GM06990 (cell line): ENCODE measurements at regions not wholly inside any gene's neighbourhood (a gene's known extent, or its start where the extent isn't known, plus 50 kb on each side); places are given as distances from the start of the nearest gene placed in this dataset.

Experiments used
- DNase-seq: peaks from one replicate; pipeline ENCODE4 v3.0.0-alpha.2; 2011; ENCODE audit not compliant: insufficient read length; ENCODE audit errors: extremely low read depth
- H3K27me3 ChIP-seq: replicated peaks from 2 replicates; pipeline ENCODE4 v1.6.0; 2011; ENCODE audit warnings: low read length; ENCODE audit not compliant: control insufficient read depth, insufficient read depth
- H3K36me3 ChIP-seq: 2 replicates; pipeline ENCODE4 v1.5.1; 2011; ENCODE audit warnings: low read length; ENCODE audit not compliant: control insufficient read depth, insufficient read depth
- H3K4me3 ChIP-seq: replicated peaks from 2 replicates; pipeline ENCODE4 v1.5.1; 2011; ENCODE audit warnings: low read depth, mild to moderate bottlenecking, control low read depth, low read length
- CTCF ChIP-seq: IDR thresholded peaks from 2 replicates; pipeline ENCODE4 v1.5.1; 2011; ENCODE audit warnings: low read length, control low read depth, mild to moderate bottlenecking, inconsistent platforms; ENCODE audit not compliant: insufficient read depth, poor library complexity, severe bottlenecking

- Histone ChIP-seq H3K27me3 (no peaks in the 10 kb centered on the region), H3K36me3 (no peaks in the 10 kb centered on the region), H3K4me3 (no peak overlapping the region)
- no peak for DNase-seq
- no peak for TF ChIP-seq CTCF
Measured at GRCh38 chr16:64397945-64398508, 723.8 kb downstream of the CDH11 start.

DNA sequence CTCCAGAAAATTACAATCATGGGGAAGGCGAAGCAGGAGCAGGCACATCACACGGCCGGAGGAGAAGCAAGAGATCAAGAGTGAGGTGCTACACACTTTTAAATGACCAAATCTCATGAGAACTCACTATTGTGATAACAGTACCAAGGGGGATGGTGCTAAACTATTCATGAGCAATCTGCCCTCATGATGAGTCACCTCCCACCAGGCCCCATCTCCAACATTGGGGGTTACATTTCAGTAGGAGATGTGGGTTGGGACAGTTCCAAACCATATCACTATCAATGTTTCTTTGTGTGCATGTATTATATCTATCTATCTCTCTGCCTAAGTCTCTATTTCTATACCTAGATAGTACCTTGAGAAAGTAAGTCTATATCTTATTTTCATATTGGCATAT lies 724.8 kb downstream of the CDH11 start:
- H3K27me3 ChIP-seq = no peaks in the 10 kb centered on the region
- H3K4me3 ChIP-seq = no peak overlapping the region
- no peak for DNase-seq
- no peak for TF ChIP-seq CTCF
- no peaks in the 10 kb centered on the region for H3K36me3 ChIP-seq

- no peaks in the 10 kb centered on the region for H3K36me3 ChIP-seq
- no peaks in the 10 kb centered on the region for H3K27me3 ChIP-seq
- no peak for TF ChIP-seq CTCF
- no peak overlapping the region for H3K4me3 ChIP-seq
- DNase-seq = no peak
Measured at GRCh38 chr16:64394061-64394460, 727.8 kb downstream of the CDH11 start.

GRCh38 chr16:64392456-64392855 lies 729.4 kb downstream of the CDH11 start:
- H3K36me3 ChIP-seq = no peaks in the 10 kb centered on the region
- TF ChIP-seq CTCF = no peak
- no peak overlapping the region for H3K4me3 ChIP-seq
- no peak for DNase-seq
- no peaks in the 10 kb centered on the region for H3K27me3 ChIP-seq

GRCh38 chr16:64391063-64391600 lies 730.7 kb downstream of the CDH11 start:
- H3K27me3 ChIP-seq = no peaks in the 10 kb centered on the region
- H3K4me3 ChIP-seq = no peak overlapping the region
- no peak for TF ChIP-seq CTCF
- DNase-seq = no peak
- H3K36me3 ChIP-seq = no peaks in the 10 kb centered on the region

- no peak overlapping the region for H3K4me3 ChIP-seq
- no peaks in the 10 kb centered on the region for H3K27me3 ChIP-seq
- no peaks in the 10 kb centered on the region for H3K36me3 ChIP-seq
- DNase-seq = no peak
- TF ChIP-seq CTCF = no peak
Measured at GRCh38 chr16:64390102-64390501, 731.8 kb downstream of the CDH11 start.
